ENCODE measurements at regions not wholly inside any gene's neighbourhood (a gene's known extent, or its start where the extent isn't known, plus 50 kb on each side); places are given as distances from the start of the nearest gene placed in this dataset.

- Histone ChIP-seq H3K27ac (ENCODE audit: low read depth in 1 of 2, low read length in 1 of 2) (no peak overlapping the region), H3K4me1 (ENCODE audit: control insufficient read depth in 5 of 5, insufficient read depth in 5 of 5, low read length in 5 of 5) (peaks cover 2 to 7% (median 5%) of the 10 kb centered on the region in 5 donors), H3K36me3 (ENCODE audit: control insufficient read depth in 4 of 4, insufficient read depth in 4 of 4, low read length in 4 of 4) (no peaks in the 10 kb centered on the region), H3K9me3 (ENCODE audit: control insufficient read depth in 4 of 4, insufficient read depth in 3 of 4, low read length in 3 of 4) (no peaks in the 10 kb centered on the region), H3K27me3 (ENCODE audit: control insufficient read depth in 3 of 3, insufficient read depth in 3 of 3, low read length in 2 of 3) (no peaks in the 10 kb centered on the region), H3K9ac (ENCODE audit: insufficient read depth in 1 of 2, low read length in 2 of 2) (no peak overlapping the region), H3K4me3 (no peak overlapping the region)
- WGBS, 2 donors = 95 to 96% methylated on average over 2 of the region's 2 CpGs
- DNase-seq = no peak
- TF ChIP-seq, protein P1, sequence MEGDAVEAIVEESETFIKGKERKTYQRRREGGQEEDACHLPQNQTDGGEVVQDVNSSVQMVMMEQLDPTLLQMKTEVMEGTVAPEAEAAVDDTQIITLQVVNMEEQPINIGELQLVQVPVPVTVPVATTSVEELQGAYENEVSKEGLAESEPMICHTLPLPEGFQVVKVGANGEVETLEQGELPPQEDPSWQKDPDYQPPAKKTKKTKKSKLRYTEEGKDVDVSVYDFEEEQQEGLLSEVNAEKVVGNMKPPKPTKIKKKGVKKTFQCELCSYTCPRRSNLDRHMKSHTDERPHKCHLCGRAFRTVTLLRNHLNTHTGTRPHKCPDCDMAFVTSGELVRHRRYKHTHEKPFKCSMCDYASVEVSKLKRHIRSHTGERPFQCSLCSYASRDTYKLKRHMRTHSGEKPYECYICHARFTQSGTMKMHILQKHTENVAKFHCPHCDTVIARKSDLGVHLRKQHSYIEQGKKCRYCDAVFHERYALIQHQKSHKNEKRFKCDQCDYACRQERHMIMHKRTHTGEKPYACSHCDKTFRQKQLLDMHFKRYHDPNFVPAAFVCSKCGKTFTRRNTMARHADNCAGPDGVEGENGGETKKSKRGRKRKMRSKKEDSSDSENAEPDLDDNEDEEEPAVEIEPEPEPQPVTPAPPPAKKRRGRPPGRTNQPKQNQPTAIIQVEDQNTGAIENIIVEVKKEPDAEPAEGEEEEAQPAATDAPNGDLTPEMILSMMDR (IDR thresholded peaks at IDR 0.05; ENCODE audit: control extremely low read depth, extremely low read depth) = no peak
- no peak for ATAC-seq (ENCODE audit: insufficient read depth, low FRiP score)
Measured at GRCh38 chr2:236877972-236878371, 207.7 kb upstream of the COPS8 start.

- DNase-seq = no peak
- 79 to 80% methylated on average over 3 of the region's 3 CpGs for WGBS, 2 donors
- Histone ChIP-seq H3K9ac (ENCODE audit: insufficient read depth in 1 of 2, low read length in 2 of 2) (no peak overlapping the region), H3K36me3 (ENCODE audit: control insufficient read depth in 4 of 4, insufficient read depth in 4 of 4, low read length in 4 of 4) (no peaks in the 10 kb centered on the region), H3K27ac (ENCODE audit: low read depth in 1 of 2, low read length in 1 of 2) (no peak overlapping the region), H3K9me3 (ENCODE audit: control insufficient read depth in 4 of 4, insufficient read depth in 3 of 4, low read length in 3 of 4) (no peaks in the 10 kb centered on the region), H3K27me3 (ENCODE audit: control insufficient read depth in 3 of 3, insufficient read depth in 3 of 3, low read length in 2 of 3) (no peaks in the 10 kb centered on the region), H3K4me1 (ENCODE audit: control insufficient read depth in 5 of 5, insufficient read depth in 5 of 5, low read length in 5 of 5) (peaks cover 0 to 6% (median 2%) of the 10 kb centered on the region in 5 donors), H3K4me3 (no peak overlapping the region)
- ATAC-seq (ENCODE audit: insufficient read depth, low FRiP score) = no peak
- TF ChIP-seq, protein P1 (IDR thresholded peaks at IDR 0.05; ENCODE audit: control extremely low read depth, extremely low read depth) = no peak
Measured at GRCh38 chr2:236879416-236879963, 206.2 kb upstream of the COPS8 start.

GRCh38 chr2:236882074-236882473 is 203.6 kb upstream of the COPS8 start:
- no peak for DNase-seq
- Histone ChIP-seq H3K9ac (ENCODE audit: insufficient read depth in 1 of 2, low read length in 2 of 2) (no peak overlapping the region), H3K36me3 (ENCODE audit: control insufficient read depth in 4 of 4, insufficient read depth in 4 of 4, low read length in 4 of 4) (no peaks in the 10 kb centered on the region), H3K27me3 (ENCODE audit: control insufficient read depth in 3 of 3, insufficient read depth in 3 of 3, low read length in 2 of 3) (no peaks in the 10 kb centered on the region), H3K9me3 (ENCODE audit: control insufficient read depth in 4 of 4, insufficient read depth in 3 of 4, low read length in 3 of 4) (no peaks in the 10 kb centered on the region), H3K4me3 (no peak overlapping the region), H3K4me1 (ENCODE audit: control insufficient read depth in 5 of 5, insufficient read depth in 5 of 5, low read length in 5 of 5) (peaks cover 0 to 7% (median 0%) of the 10 kb centered on the region in 5 donors), H3K27ac (ENCODE audit: low read depth in 1 of 2, low read length in 1 of 2) (no peak overlapping the region)
- ATAC-seq (ENCODE audit: insufficient read depth, low FRiP score) = no peak
- WGBS, 2 donors = 83 to 91% methylated on average over 2 of the region's 2 CpGs
- TF ChIP-seq, protein P1 (IDR thresholded peaks at IDR 0.05; ENCODE audit: control extremely low read depth, extremely low read depth) = no peak

DNA sequence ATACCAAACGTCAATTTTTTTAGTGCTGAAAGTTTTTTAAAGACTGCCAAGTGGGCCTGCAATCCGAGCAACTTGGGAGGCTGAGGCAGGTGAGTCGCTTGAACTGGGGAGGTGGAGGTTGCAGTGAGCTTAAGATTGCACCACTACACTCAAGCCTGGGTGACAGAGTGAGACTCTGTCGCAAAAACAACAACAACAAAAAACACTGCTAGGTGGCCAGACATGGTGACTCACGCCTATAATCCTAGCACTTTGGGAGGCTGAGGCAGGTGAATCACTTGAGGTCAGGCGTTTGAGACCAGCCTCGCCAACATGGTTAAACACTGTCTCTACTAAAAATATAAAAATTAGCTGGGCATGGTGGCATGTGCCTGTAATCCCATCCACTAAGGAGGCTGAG is 202.8 kb upstream of the COPS8 start:
- Histone ChIP-seq H3K4me1 (ENCODE audit: control insufficient read depth in 5 of 5, insufficient read depth in 5 of 5, low read length in 5 of 5) (peaks cover under 1 to 13% (median 5%) of the 10 kb centered on the region in 5 donors), H3K27ac (ENCODE audit: low read depth in 1 of 2, low read length in 1 of 2) (no peak overlapping the region), H3K27me3 (ENCODE audit: control insufficient read depth in 3 of 3, insufficient read depth in 3 of 3, low read length in 2 of 3) (no peaks in the 10 kb centered on the region), H3K4me3 (no peak overlapping the region), H3K9me3 (ENCODE audit: control insufficient read depth in 4 of 4, insufficient read depth in 3 of 4, low read length in 3 of 4) (no peaks in the 10 kb centered on the region), H3K36me3 (ENCODE audit: control insufficient read depth in 4 of 4, insufficient read depth in 4 of 4, low read length in 4 of 4) (no peaks in the 10 kb centered on the region), H3K9ac (ENCODE audit: insufficient read depth in 1 of 2, low read length in 2 of 2) (no peak overlapping the region)
- ATAC-seq (ENCODE audit: insufficient read depth, low FRiP score) (no peak), DNase-seq (no peak)
- TF ChIP-seq, protein P1 (IDR thresholded peaks at IDR 0.05; ENCODE audit: control extremely low read depth, extremely low read depth) = no peak
- WGBS, 2 donors = 91 to 92% methylated on average over 7 of the region's 7 CpGs
